ENCODE measurements at regions not wholly inside any gene's neighbourhood (a gene's known extent, or its start where the extent isn't known, plus 50 kb on each side); places are given as distances from the start of the nearest gene placed in this dataset.

- no peaks in the 10 kb centered on the region for H4K20me1 ChIP-seq (replicated peaks; ENCODE audit: control insufficient read depth, extremely low read depth, insufficient read depth, low read length)
- TF ChIP-seq MYC (IDR thresholded peaks at IDR 0.05; ENCODE audit: low read depth, low read length): no peak
- TF ChIP-seq, protein P1, sequence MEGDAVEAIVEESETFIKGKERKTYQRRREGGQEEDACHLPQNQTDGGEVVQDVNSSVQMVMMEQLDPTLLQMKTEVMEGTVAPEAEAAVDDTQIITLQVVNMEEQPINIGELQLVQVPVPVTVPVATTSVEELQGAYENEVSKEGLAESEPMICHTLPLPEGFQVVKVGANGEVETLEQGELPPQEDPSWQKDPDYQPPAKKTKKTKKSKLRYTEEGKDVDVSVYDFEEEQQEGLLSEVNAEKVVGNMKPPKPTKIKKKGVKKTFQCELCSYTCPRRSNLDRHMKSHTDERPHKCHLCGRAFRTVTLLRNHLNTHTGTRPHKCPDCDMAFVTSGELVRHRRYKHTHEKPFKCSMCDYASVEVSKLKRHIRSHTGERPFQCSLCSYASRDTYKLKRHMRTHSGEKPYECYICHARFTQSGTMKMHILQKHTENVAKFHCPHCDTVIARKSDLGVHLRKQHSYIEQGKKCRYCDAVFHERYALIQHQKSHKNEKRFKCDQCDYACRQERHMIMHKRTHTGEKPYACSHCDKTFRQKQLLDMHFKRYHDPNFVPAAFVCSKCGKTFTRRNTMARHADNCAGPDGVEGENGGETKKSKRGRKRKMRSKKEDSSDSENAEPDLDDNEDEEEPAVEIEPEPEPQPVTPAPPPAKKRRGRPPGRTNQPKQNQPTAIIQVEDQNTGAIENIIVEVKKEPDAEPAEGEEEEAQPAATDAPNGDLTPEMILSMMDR (IDR thresholded peaks at IDR 0.05; ENCODE audit: extremely low read depth in 1 of 2, insufficient read depth in 1 of 2, low read depth in 1 of 2, low read length in 2 of 2): no peak
- TF ChIP-seq GATA2 (IDR thresholded peaks at IDR 0.05; ENCODE audit: insufficient read depth, insufficient read length, low read depth, low read length): no peak
- H2AFZ ChIP-seq (ENCODE audit: low read depth, low read length): no peak overlapping the region
- H3K27me3 ChIP-seq (ENCODE audit: control insufficient read depth in 2 of 2, insufficient read depth in 2 of 2, low read length in 2 of 2): no peaks in the 10 kb centered on the region
- intact Hi-C loops (cut with micrococcal nuclease) (no loop called here), dilution Hi-C loops (cut with MboI; ENCODE audit: extremely low pct_ligation_motif_present, low sequenced_read_pairs) (no loop called here)
- H3K9ac ChIP-seq (replicated peaks; ENCODE audit: extremely low read depth, insufficient read depth, low read length): no peak overlapping the region
- ChIA-PET POLR2A (no interaction called here), CTCF (no interaction called here)
- no peaks in the 10 kb centered on the region for H3K4me1 ChIP-seq (ENCODE audit: control insufficient read depth, extremely low read depth, insufficient read depth, low read length)
- H3K4me2 ChIP-seq (ENCODE audit: insufficient read depth, low read length): no peak overlapping the region
- DNase-seq (ENCODE audit: low read depth, low spot score) (no peak), FAIRE-seq (no peak)
- no peak overlapping the region for H3K27ac ChIP-seq (ENCODE audit: insufficient read depth, low read depth, low read length)
- H3K9me1 ChIP-seq (replicated peaks; ENCODE audit: control insufficient read depth, extremely low read depth, insufficient read depth, low read length): no peaks in the 10 kb centered on the region
- H3K36me3 ChIP-seq (ENCODE audit: control insufficient read depth in 2 of 2, extremely low read depth in 1 of 2, insufficient read depth in 2 of 2, low read length in 2 of 2): no peaks in the 10 kb centered on the region
- no peaks in the 10 kb centered on the region for H3K79me2 ChIP-seq (ENCODE audit: control insufficient read depth, insufficient read depth, low read length)
- H3K4me3 ChIP-seq (replicated peaks in 1 of 3; ENCODE audit: insufficient read depth in 1 of 3, low read depth in 1 of 3, low read length in 3 of 3): no peak overlapping the region
- no TSS peak for BruUV-seq (replicated peaks)
- no peaks in the 10 kb centered on the region for H3K9me3 ChIP-seq (replicated peaks; ENCODE audit: control insufficient read depth, insufficient read depth, low read length)
Observed at GRCh38 chr6:67825201-67825895, 809.7 kb upstream of the ADGRB3 start.

DNA sequence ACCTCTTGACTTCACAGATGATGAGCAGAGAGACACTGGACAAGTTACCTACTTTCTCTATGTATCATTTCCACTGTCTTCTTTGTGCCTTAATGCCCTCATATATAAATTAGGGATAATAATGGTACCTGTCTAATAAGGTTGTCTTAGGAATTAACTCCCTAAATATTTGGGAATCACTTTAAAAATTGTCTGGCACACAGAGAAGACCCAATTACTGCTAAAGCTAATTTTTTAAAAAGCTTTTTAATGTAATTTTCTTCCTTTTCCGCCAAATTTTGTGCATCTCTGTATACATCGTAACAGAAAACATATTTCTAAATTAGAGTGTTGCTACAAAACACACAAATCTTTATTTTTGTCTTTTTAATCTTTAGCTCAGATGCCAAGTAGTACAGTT is 816.8 kb upstream of the ADGRB3 start:
- Histone ChIP-seq H3K9me1 (replicated peaks; ENCODE audit: control insufficient read depth, extremely low read depth, insufficient read depth, low read length) (no peaks in the 10 kb centered on the region), H3K27ac (ENCODE audit: insufficient read depth, low read depth, low read length) (no peak overlapping the region), H2AFZ (ENCODE audit: low read depth, low read length) (no peak overlapping the region), H3K79me2 (ENCODE audit: control insufficient read depth, insufficient read depth, low read length) (no peaks in the 10 kb centered on the region), H3K9me3 (replicated peaks; ENCODE audit: control insufficient read depth, insufficient read depth, low read length) (peaks cover 3% of the 10 kb centered on the region), H3K4me1 (ENCODE audit: control insufficient read depth, extremely low read depth, insufficient read depth, low read length) (no peaks in the 10 kb centered on the region), H3K4me3 (replicated peaks in 1 of 3; ENCODE audit: insufficient read depth in 1 of 3, low read depth in 1 of 3, low read length in 3 of 3) (no peak overlapping the region), H3K4me2 (ENCODE audit: insufficient read depth, low read length) (no peak overlapping the region), H3K9ac (replicated peaks; ENCODE audit: extremely low read depth, insufficient read depth, low read length) (no peak overlapping the region), H4K20me1 (replicated peaks; ENCODE audit: control insufficient read depth, extremely low read depth, insufficient read depth, low read length) (no peaks in the 10 kb centered on the region), H3K27me3 (ENCODE audit: control insufficient read depth in 2 of 2, insufficient read depth in 2 of 2, low read length in 2 of 2) (no peaks in the 10 kb centered on the region), H3K36me3 (ENCODE audit: control insufficient read depth in 2 of 2, extremely low read depth in 1 of 2, insufficient read depth in 2 of 2, low read length in 2 of 2) (no peaks in the 10 kb centered on the region)
- FAIRE-seq (no peak), DNase-seq (ENCODE audit: low read depth, low spot score) (no peak)
- TF ChIP-seq JUN (IDR thresholded peaks at IDR 0.05; ENCODE audit: borderline replicate concordance, insufficient read depth, insufficient read length, low read depth) (no peak), POLR2AphosphoS5 (IDR thresholded peaks at IDR 0.05; ENCODE audit: insufficient read depth, low read depth, low read length) (no peak), EZH2 (IDR thresholded peaks at IDR 0.05; ENCODE audit: borderline replicate concordance, low read depth, low read length, severe bottlenecking) (no peak), POLR2A (IDR thresholded peaks at IDR 0.05; ENCODE audit: low read depth, low read length) (no peak), MYC (IDR thresholded peaks at IDR 0.05; ENCODE audit: low read depth, low read length) (no peak), FOS (IDR thresholded peaks at IDR 0.05; ENCODE audit: borderline replicate concordance, insufficient read depth, low read length) (no peak), GATA2 (IDR thresholded peaks at IDR 0.05; ENCODE audit: insufficient read depth, insufficient read length, low read depth, low read length) (no peak)
- TF ChIP-seq, protein P2, sequence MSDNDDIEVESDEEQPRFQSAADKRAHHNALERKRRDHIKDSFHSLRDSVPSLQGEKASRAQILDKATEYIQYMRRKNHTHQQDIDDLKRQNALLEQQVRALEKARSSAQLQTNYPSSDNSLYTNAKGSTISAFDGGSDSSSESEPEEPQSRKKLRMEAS (IDR thresholded peaks at IDR 0.05; ENCODE audit: insufficient read depth, insufficient read length): no peak
- TF ChIP-seq, protein P1 (IDR thresholded peaks at IDR 0.05; ENCODE audit: extremely low read depth in 1 of 2, insufficient read depth in 1 of 2, low read depth in 1 of 2, low read length in 2 of 2): no peak
- dilution Hi-C loops (cut with MboI; ENCODE audit: extremely low pct_ligation_motif_present, low sequenced_read_pairs): no loop called here
- intact Hi-C loops (cut with micrococcal nuclease): no loop called here
- ChIA-PET CTCF (no interaction called here), POLR2A (no interaction called here)
- BruUV-seq (replicated peaks): no TSS peak

Measured in endothelial cell of umbilical vein (primary cell).